Vagina (tissue), 2 donors: ENCODE measurements at regions not wholly inside any gene's neighbourhood (a gene's known extent, or its start where the extent isn't known, plus 50 kb on each side); places are given as distances from the start of the nearest gene placed in this dataset.

Experiments used
- POLR2A ChIP-seq, 2 donors: fragments of 450-650 bp; IDR thresholded peaks; one replicate each; pipeline ENCODE4 v1.6.1; 2017; ENCODE audit warnings: antibody characterized with exemption in 2 of 2, mild to moderate bottlenecking in 2 of 2, moderate library complexity in 2 of 2
- POLR2AphosphoS5 ChIP-seq, 2 donors: sonication (generic); formaldehyde crosslinking; IDR thresholded peaks; one replicate each; pipeline ENCODE4 v1.9.0; 2017; ENCODE audit warnings: antibody characterized with exemption in 2 of 2, mild to moderate bottlenecking in 2 of 2, low read depth in 1 of 2; ENCODE audit not compliant: insufficient read depth in 1 of 2
- TF ChIP-seq, protein P1 (sequence below), 3 experiments: fragments of 450-650 bp in 2 of 3; fragments of 200-600 bp in 1 of 3; sonication (generic) in 1 of 3; IDR thresholded peaks; one replicate each; pipeline ENCODE4 v1.5.1; 2017 to 2019; ENCODE audit warnings: antibody characterized with exemption in 3 of 3, mild to moderate bottlenecking in 2 of 3, moderate library complexity in 2 of 3

DNA sequence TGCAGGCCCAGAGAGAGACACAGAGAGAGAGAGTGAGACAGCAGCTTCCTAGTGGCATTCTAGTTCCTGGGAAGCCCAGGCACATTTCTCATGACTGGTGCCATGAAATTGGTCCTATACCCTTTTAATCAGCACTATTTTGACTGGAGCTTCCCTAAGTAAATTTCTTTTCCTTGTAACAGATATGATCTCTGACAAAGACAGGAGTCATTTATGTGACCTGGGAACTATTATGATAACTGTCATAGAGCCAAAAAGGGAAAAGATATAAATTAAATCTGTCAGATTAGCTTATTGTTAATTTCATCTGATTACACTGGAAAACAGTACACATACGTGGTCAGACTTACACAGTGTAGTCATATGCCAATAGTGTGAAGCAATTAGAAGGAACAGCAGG is 161.3 kb upstream of the HNRNPA3 start:
- TF ChIP-seq POLR2A (IDR thresholded peaks at IDR 0.05) (no peak), POLR2AphosphoS5 (IDR thresholded peaks at IDR 0.05; ENCODE audit: insufficient read depth in 1 of 2, low read depth in 1 of 2) (no peak)
- TF ChIP-seq, protein P1, sequence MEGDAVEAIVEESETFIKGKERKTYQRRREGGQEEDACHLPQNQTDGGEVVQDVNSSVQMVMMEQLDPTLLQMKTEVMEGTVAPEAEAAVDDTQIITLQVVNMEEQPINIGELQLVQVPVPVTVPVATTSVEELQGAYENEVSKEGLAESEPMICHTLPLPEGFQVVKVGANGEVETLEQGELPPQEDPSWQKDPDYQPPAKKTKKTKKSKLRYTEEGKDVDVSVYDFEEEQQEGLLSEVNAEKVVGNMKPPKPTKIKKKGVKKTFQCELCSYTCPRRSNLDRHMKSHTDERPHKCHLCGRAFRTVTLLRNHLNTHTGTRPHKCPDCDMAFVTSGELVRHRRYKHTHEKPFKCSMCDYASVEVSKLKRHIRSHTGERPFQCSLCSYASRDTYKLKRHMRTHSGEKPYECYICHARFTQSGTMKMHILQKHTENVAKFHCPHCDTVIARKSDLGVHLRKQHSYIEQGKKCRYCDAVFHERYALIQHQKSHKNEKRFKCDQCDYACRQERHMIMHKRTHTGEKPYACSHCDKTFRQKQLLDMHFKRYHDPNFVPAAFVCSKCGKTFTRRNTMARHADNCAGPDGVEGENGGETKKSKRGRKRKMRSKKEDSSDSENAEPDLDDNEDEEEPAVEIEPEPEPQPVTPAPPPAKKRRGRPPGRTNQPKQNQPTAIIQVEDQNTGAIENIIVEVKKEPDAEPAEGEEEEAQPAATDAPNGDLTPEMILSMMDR (IDR thresholded peaks at IDR 0.05) = no peak
